Smooth muscle cell of the brain vasculature (primary cell): ENCODE measurements at regions not wholly inside any gene's neighbourhood (a gene's known extent, or its start where the extent isn't known, plus 50 kb on each side); places are given as distances from the start of the nearest gene placed in this dataset.
"Not testable (repeated sequence)": the region's sequence is repeated elsewhere in the genome, so short reads cannot be mapped to it uniquely, and the experiment has no call there.

Experiments
- DNase-seq: peaks from one replicate; pipeline ENCODE4 v3.0.0-alpha.2; 2012; ENCODE audit warnings: low read depth, low spot score

- no peak for DNase-seq
These were observed 155.0 kb upstream of the SULF2 start for GRCh38 chr20:47940101-47940813.

- DNase-seq: no peak
These were observed 151.3 kb upstream of the SULF2 start for GRCh38 chr20:47936612-47937011.

- DNase-seq: no peak
These were observed 149.5 kb upstream of the SULF2 start for GRCh38 chr20:47934761-47935160.

GRCh38 chr20:47931443-47931842 is 146.2 kb upstream of the SULF2 start:
- DNase-seq: no peak

- no peak for DNase-seq
These were observed 145.7 kb upstream of the SULF2 start for GRCh38 chr20:47931002-47931401.

GRCh38 chr20:47929368-47930115 is 144.3 kb upstream of the SULF2 start:
- DNase-seq: no peak

- DNase-seq: no peak
These were observed 142.7 kb upstream of the SULF2 start for GRCh38 chr20:47927944-47928343.

- no peak for DNase-seq
These were observed 142.1 kb upstream of the SULF2 start for GRCh38 chr20:47927385-47927851.

GRCh38 chr20:47926731-47927130 is 141.4 kb upstream of the SULF2 start:
- DNase-seq: no peak

- no peak for DNase-seq
These were observed 140.3 kb upstream of the SULF2 start for GRCh38 chr20:47925593-47925992.

GRCh38 chr20:47922269-47922668 is 137.0 kb upstream of the SULF2 start:
- no peak for DNase-seq

GRCh38 chr20:47921829-47922228 is 136.5 kb upstream of the SULF2 start:
- DNase-seq: not testable (repeated sequence)

GRCh38 chr20:47921408-47921807 is 136.1 kb upstream of the SULF2 start:
- no peak for DNase-seq

GRCh38 chr20:47917549-47918070 is 132.3 kb upstream of the SULF2 start:
- no peak for DNase-seq

GRCh38 chr20:47915495-47915894 is 130.2 kb upstream of the SULF2 start:
- no peak for DNase-seq

GRCh38 chr20:47914792-47915191 is 129.5 kb upstream of the SULF2 start:
- no peak for DNase-seq

- not testable (repeated sequence) for DNase-seq
These were observed 127.7 kb upstream of the SULF2 start for GRCh38 chr20:47912786-47913501.

GRCh38 chr20:47912165-47912564 is 126.9 kb upstream of the SULF2 start:
- DNase-seq: not testable (repeated sequence)

GRCh38 chr20:47909696-47910369 is 124.6 kb upstream of the SULF2 start:
- not testable (repeated sequence) for DNase-seq

- DNase-seq: not testable (repeated sequence)
These were observed 123.2 kb upstream of the SULF2 start for GRCh38 chr20:47908361-47909035.

GRCh38 chr20:47907951-47908350 is 122.7 kb upstream of the SULF2 start:
- DNase-seq: not testable (repeated sequence)
